HuH-7.5 (cell line): ENCODE measurements at regions not wholly inside any gene's neighbourhood (a gene's known extent, or its start where the extent isn't known, plus 50 kb on each side); places are given as distances from the start of the nearest gene placed in this dataset.
"Not testable (repeated sequence)": the region's sequence is repeated elsewhere in the genome, so short reads cannot be mapped to it uniquely, and the experiment has no call there.

Experiments
- DNase-seq: peaks from one replicate; pipeline ENCODE4 v3.0.0; 2011; ENCODE audit warnings: low spot score

- DNase-seq = no peak
These were observed 101.4 kb upstream of the IL15 start for GRCh38 chr4:141534985-141535384.

GRCh38 chr4:141538001-141538400 is 98.4 kb upstream of the IL15 start:
- no peak for DNase-seq

GRCh38 chr4:141540643-141541042 is 95.7 kb upstream of the IL15 start:
- no peak for DNase-seq

- DNase-seq = no peak
These were observed 94.5 kb upstream of the IL15 start for GRCh38 chr4:141541851-141542250.

- no peak for DNase-seq
These were observed 93.2 kb upstream of the IL15 start for GRCh38 chr4:141543176-141543575.

- no peak for DNase-seq
These were observed 92.7 kb upstream of the IL15 start for GRCh38 chr4:141543706-141544105.

GRCh38 chr4:141548791-141549190 is 87.6 kb upstream of the IL15 start:
- no peak for DNase-seq

DNA sequence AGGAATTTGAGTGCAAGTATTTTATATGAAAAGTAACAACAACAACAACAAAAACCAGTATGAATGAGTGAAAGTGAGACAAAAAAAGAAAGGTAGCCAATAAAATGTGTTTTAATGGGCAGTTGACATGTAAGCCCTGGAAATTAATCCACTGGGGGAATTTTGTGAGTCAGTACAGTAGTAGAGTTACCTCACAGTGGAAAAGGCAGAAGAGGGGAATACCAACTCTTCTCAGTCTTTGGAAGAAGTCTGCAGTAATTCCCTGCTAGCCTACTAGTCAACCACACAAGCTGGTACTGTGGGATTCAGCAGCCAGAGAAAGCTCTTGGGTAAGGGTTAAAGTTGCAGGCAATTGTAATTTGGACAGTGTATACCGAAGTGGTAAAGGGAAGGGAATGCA is 76.3 kb upstream of the IL15 start:
- no peak for DNase-seq

GRCh38 chr4:141562649-141563048 is 73.7 kb upstream of the IL15 start:
- no peak for DNase-seq

DNA sequence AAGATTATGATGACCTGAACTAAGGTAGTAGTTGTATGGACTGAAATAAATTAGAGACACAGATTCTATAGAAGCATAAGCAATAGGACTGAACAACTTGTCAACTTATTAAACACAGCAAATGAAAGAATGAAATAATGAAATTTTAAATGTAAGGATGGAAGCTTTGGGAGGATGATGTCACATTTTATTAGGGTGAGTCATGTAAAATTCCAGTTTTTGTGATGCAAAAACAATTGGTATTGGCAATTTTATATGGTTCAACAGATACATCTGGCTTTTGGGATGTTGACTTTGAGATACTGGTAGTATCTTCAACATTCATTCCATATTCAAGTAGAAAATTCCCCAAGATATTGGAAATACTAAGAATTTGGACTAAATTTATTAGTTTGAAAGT is 72.7 kb upstream of the IL15 start:
- DNase-seq = no peak

DNA sequence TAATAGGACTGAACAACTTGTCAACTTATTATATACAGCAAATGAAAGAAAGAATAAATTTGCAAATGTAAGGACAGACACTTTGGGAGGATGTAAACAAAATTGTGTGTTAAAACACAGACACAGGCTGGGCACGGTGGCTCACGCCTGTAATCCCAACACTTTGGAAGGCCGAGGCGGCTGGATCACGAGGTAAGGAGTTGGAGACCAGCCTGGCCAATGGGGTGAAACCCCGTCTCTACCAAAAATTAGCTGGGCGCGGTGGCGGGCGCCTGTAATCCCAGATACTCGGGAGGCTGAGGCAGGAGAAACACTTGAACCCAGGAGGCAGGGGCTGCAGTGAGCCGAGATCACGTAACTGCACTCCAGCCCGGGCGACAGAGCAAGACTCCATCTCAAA is 71.4 kb upstream of the IL15 start:
- DNase-seq = not testable (repeated sequence)

GRCh38 chr4:141565379-141566089 is 70.8 kb upstream of the IL15 start:
- no peak for DNase-seq

- DNase-seq = no peak
These were observed 69.0 kb upstream of the IL15 start for GRCh38 chr4:141567326-141567915.

GRCh38 chr4:141569141-141569540 is 67.2 kb upstream of the IL15 start:
- no peak for DNase-seq

DNA sequence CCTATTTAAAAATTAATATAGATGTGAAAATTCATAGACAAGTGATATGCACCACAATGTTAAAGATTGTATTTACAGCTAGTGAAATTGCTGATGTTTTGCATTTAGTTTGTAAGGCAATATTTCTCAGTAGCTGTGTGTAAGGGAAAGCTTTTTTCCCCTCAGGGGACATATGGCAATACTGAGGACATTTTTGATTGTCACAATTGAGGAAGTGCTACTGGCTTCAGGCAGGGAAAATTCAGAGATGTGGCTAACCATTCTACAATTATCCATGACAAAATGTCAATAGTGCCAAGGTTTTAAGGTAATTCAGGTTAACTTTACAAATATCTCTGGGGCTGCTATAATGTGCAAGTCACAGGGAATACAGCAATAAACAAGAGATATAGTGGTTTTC is 66.1 kb upstream of the IL15 start:
- no peak for DNase-seq

DNA sequence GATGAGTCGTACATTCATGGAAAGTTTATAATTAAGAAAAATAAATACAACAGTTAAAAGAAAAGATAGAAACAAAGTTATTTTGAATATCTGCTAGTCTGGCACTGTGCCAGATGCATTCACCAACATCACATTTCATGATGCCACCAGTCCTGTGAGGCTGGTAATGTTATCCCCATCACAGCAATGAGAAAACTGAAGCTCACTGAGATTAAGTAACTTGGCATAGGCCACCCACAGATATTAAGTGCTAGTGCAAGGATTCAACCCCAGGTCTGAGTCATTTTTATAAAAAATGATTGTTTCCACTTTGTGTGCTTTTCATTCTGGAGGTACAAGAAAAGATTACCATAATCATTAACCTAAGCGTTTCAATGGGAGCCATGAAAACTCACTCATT is 65.0 kb upstream of the IL15 start:
- no peak for DNase-seq

DNA sequence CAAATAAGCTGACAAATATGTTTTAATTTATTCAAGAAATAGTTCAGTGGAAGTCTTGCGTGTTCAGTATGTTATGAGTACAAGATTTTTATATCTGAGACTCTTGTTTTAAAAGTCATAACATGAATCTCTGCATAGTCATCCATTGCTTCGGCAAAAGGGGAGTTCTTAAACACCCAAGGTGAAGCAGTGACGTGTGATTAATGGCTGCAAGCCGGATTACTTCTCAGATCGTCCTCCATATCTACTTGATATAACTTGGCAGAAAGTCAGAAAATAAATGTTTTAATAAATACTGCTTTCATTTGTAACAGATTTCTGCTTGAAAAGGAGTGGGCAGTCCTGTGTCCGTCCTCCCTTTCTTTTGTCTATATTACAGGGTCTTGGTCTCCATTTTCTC is 64.6 kb upstream of the IL15 start:
- no peak for DNase-seq

GRCh38 chr4:141573678-141574077 is 62.7 kb upstream of the IL15 start:
- no peak for DNase-seq

DNA sequence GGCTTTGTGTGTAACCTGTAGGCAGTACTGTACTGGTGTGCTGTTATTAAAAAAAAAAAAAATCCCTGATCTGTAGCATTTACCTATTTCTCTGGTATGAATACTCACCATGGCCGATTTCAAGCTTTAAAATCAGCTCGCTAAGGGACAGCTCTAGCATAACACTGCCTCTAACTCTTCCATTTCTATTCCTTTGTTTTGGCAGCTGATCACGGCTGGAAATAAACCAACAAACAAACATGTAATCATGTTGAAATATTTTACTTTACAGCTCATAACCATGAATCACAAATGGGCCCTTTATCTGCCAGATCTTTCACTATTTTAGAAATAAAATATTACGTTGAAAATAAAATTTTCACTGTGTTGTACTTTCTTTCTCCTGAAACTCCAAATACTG is 60.5 kb upstream of the IL15 start:
- DNase-seq = no peak

DNA sequence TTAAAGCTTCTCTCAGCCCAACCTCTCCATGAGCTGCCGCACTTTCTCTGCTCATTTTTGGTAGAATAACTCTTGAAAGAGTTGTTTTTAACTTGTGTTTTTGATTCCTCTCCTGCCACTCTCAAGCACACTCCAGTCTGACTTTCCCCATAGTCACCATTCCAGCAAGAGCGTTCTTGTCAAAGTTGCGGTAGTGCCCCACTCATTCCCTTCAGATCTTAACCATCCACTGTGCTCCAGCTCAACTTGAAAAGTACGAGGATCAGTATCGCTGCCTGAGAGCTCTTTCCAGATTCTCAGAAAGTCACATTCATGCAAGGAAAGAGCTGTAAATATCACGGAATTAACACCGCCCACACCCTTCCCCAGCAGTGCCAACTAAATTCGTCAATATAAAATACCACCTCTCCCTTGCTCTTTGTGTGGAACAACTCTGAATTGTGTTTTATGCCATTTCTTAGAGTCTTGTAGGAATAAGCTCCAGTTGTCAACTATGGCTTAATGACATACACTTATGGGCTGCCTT is 59.7 kb upstream of the IL15 start:
- DNase-seq = no peak

DNA sequence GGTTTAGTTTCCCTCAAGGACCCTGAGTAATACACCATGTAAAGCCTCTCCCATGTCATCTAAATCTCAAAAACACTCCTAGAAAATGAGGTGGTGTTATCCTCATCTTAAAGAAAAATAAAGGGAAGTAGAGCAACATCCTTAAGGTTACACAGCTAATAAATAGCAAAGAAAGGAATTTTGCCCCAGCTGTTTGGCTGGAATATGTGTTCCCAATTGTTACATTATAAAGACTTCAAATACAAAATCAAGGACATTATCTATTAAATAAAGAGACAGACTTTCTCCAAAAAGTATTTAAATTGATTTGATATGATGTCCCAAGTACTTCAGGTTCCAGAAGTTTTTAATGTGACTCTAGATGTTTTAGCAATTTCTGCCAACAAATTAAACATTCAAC is 57.9 kb upstream of the IL15 start:
- no peak for DNase-seq

DNA sequence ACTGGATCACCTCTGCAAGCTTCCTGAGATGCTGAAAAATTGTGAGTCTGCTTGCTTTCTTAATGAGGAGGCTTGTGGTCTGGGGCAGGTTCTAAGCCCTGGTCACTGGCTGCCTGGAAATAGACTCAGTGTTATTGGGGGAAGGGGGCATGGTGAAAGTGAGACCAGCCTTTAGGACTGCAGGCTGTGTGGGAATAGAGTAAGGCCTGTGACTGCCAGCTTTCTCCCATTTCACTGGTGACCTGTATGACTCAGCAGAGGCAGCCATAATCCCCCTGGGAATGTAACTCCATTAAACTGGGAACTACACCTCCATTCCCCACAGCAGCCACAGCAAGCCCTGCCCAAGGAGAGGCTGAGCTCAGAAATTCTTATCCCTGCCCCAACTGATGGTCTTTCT is 55.9 kb upstream of the IL15 start:
- no peak for DNase-seq
